GM21390 (cell line): ENCODE measurements at regions not wholly inside any gene's neighbourhood (a gene's known extent, or its start where the extent isn't known, plus 50 kb on each side); places are given as distances from the start of the nearest gene placed in this dataset.

Source experiments
- ATAC-seq: cut with Tn5 transposase; IDR thresholded peaks from one replicate; pipeline ENCODE4 v1.9.1; 2021; ENCODE audit not compliant: unreplicated experiment

DNA sequence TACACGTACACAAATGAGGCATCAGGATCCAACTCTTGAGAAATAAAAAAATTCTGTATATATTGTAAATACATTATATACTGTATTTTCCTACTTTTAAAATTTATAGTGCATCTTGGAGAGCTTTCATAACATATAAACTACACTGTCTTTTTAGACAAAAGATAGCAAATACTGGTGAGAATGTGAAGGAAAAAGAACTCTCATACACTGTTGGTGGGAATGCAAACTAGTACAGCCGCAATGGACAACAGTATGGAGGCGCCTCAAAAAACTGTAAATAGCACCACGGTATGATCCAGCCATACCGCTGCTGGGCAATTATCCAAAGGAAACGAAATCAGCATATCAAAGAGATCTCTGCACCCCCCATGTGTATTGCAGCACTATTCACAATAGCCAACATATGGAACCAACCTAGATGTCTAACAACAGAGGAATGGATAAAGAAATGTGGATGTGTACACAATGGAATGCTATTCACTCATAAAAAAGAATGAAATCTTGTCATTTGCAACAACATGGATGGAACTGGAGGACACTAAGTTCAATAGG lies 292.4 kb downstream of the EFNB2 start:
- ATAC-seq, result no peak

DNA sequence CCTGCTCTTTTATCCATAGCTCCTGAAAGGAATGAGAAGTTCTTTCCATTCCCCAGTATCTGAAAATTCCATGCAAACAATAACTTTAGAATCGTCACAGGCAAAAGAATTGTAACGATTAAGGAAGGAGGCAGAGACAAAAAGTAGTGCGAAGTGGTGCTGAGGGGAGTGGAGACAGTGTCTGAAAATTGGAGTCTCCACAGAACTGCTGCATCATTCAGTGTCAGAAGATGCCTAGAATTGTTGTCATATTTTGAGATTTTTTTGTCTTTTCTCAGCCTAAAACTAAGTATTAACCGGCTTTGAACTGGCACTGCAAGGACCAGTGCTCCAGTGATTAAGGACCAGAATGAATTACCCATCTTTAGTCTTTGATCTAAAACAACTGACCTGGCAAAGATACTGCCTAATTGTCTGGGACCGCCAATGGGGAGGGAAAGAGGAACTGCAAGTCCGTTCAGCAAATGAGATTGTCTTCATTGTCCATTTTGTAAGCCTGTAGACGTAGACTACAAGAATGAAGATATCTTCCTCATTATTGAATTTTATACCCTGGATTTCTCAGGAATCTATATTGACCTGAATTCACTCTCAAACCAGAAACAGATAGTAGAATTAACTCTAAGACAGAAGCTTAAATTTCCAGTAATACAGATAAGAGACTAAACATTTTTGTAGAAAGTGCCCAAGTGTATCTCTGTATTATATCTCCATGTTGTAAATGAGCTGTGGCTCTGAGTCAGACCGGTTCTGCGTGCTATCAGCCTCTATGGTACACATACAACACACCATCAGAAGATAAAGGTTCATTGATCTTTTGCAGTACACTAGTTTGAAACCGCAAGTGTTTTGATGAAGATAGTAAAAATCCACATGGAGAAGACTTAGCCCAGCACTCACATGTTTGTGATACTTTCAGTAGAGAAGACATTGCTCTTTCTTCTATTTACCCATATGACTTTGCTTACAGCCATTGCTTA lies 293.2 kb downstream of the EFNB2 start:
- ATAC-seq, result no peak

DNA sequence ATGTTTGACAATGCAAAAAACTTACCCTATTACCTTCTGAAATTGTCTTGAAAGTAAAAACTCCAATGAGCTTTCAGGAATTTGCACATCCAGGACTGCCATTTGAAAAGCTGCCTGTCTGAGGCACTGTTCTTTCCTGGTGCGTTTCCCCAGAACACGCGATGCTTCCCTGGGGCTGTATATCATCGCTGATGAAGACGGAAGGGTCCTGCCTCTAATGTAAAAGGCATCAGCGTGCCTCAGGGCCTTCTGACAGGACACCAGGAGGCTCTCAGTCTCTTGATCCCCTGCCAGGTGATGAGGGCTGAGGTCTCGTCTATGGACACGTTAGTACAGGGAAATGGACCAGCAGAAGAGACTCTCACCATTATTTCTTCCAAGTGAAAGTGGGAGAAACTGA lies 296.8 kb downstream of the EFNB2 start:
- ATAC-seq, result no peak

DNA sequence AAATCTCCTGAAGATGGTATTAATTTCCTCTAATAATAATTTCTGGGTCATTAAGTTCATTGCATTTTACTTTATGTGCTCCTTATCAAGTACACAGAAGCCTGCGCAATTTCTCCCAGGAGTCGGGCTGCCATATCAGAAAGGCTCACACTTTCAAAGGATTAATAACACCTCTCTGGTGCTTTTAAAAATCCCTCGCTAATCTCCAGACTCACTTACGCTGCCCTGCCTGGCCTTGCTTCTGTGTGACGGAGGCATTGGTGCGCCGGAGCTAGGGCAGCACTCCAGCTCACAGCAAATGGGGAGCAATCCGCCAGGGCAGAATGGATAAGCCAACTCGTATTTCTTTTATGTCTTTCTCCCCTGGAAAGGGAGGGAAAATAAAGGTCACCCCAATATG lies 300.8 kb downstream of the EFNB2 start:
- ATAC-seq, result no peak

DNA sequence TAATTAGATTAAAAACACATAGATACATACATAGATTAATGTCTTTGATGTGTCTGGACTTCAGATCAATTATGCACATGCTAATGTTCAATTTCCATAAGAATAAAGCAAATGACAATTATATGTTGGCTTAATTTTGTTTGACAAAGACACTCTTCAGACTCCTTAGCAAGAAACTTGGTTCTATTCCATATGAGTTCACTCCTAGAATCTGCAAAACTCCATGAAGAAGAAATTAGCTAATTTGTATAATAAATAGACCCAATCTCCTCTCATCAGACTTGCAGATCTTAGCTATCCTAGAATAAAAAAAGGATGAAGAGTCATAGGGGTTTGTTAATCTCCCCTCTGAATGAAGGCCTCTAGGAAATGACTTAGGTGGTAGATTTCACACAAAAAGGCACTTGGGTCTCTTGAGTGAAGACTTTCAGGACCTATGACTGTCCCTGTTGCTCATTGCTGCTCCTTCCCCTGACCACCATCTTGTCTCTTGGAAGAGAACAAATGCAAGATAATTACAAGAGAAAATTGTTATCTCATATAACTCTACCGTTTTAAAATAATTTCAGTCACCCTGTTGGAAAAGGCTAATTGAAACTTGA lies 302.2 kb downstream of the EFNB2 start:
- no peak for ATAC-seq

DNA sequence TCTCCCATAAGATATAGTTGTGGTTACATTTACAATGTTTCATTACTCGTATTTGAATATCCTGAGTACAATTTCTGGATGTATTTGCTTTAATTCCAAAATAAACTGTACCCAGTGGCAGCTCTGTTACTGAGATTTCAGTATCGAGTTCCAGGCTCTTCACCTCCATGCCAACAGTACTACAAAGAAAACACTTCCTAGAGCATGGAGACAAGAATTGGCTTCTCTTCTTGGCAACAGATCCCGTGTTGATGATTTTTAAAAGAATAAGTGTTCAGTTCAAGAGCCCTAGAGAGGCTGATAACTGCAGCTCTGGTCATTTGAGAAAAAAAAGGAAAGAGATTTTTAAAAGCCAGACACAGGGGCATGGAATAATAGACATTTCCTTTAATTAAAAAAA lies 302.8 kb downstream of the EFNB2 start:
- ATAC-seq, result no peak

DNA sequence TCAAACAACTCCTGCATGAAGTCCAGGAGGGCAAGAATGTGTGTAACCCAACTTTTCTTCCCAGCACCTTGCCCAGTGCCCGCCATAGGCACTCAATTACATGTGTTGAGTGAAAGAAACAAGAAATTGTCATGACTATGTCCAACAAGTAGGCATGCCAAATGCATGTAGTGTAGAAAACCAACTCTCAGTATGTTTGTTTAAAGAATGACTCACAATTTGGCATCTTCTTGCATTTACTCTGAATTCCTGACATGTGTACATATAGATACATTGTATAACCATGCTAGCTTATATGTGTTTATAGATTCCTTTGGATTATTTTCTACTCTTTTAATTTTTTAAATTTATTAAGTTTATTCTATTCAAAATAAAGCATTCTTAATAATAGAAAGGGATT lies 305.0 kb downstream of the EFNB2 start:
- no peak for ATAC-seq

DNA sequence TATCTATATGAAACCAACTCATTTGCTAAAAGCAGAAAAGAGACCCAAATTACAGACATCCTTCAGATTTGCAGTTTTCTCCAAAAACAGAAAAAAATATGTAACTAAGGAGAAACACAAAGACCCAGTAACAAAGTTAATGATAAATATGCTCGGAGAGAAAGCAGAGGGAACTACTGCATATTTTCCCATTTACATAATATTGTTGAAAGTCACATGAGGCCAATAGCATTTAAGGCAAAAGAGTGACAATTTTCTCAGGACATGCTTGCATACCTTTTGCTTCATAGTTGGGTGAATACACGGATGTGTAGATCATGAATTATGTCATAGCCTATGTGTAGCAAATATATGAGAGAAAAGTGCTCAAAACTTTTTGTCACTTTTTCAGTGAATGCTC lies 310.3 kb downstream of the EFNB2 start:
- no peak for ATAC-seq

DNA sequence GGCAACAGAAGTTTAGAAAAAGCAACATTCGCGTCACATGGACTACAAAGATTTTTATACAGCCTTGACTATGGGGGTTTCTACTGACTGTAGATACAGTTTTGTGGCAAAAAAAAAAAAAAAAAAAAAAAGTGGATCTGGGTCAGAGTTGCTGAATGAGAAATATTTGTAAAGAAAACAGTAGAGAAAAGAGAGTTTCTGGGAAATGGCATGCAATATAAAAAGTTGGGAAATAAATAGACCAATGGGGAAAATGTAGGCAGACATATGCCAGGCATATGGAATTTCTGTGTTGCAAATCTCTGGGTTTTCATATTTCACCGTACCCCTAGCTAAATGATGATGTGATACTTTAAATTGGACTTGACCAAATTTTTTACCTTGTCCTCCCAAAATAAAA lies 315.3 kb downstream of the EFNB2 start:
- no peak for ATAC-seq

DNA sequence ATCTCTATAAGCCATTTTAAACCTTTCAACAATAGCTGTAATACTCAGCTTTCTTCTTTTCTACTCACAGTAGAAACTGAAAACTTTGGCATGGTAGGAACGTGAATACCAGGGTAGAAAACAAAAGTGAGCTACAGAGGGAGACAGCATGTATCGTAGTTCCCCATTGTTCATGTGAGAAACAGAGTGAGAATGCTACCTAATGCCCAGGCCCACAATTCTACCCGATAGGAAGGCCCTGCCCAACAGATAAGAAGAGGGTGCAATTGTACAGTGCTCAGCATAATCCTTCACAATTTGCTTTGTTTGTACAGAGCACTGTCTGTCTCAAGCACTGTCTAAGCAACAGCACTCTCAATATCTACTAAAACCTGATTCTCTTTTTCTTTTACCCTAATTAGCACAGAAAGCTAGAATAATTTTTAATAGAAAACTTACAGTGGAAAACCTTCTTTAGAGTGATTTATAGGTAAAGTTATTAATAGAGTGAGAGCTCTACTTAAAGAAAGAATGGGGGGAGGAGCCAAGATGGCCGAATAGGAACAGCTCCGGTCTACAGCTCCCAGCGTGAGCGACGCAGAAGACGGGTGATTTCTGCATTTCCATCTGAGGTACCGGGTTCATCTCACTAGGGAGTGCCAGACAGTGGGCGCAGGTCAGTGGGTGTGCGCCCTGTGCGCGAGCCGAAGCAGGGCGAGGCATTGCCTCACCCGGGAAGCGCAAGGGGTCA lies 322.3 kb downstream of the EFNB2 start:
- no peak for ATAC-seq

DNA sequence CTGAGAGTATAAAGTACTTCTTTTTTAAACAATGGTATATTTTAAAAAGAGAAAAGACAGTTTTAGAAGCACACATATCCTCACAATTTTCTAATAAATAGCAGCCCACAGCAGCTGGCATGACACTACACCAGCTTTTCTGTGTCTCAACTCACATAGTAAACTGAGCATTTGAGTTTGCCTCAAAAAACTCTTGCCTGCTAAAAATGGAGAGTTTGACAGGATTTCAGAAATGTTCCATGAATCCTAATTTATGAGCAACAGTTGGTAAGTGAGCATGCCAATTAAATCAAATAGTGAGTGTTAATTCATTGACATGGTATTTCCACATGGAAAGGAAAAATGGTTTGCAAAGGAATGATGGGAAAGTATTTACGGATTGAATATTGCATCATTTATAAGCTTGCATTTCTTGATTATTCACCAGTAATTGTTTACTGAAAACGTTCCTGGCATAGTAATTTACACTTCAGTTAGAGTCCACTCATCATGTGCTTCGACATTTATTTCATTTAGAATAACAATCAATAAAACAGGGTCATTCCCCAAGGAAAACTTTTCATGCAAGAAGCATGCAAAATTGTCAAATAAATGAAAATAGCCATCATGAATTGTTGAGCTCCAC lies 323.0 kb downstream of the EFNB2 start:
- ATAC-seq, result no peak

DNA sequence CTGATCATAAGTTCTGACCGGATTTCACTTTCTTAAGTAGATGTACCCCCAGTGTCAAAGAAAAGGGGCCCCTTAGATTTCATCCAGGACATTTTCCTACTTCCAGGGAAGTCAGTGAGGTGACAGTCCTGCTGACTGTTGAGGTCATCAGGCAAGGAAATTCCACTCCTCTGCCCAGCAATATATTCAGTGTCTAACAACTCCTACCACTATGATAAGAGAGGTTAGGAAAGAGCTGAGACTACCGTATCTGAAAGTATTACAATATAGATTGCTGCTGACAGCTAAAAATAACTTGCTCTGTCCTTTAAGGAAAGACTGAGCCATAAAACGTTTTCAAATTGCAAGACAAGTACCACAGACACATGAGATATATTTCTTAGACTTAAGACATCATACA lies 325.1 kb downstream of the EFNB2 start:
- ATAC-seq, result no peak

DNA sequence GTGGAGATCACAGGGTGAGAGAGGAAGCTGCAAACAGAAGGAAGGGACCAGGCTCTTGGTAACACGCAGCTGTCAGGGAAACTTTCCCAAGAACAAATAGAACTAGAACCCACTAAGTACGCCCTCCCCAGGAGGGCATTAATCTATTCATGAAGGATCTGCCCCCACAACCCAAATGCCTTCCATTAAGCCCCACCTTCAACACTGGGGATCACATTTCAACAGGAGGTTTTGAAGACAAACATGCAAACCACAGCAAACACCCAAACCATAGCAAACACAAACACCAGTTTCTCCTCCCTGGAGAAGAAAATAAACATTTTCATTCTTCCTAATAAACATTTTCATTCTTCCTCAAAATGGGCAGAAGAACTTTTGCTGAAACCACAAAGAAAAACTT lies 329.6 kb downstream of the EFNB2 start:
- ATAC-seq, result no peak

DNA sequence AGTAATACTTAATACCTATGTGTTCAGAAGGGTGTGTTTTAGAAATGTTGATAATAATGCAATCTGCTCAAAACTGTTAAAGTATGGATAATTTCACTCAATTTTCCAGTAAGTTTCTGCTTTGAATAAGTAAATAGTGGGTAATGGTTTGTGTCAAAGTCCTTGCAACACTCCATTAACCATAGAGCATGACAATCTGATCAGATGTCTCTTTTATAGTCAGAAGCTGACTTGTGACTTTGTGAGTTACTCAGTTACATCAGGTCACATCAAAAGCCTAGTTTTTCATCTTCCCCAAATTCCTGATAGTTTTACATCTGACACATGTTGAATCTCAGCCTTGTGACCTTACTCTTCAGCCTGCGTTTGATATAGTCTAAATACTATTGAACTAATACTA lies 338.0 kb downstream of the EFNB2 start:
- no peak for ATAC-seq

DNA sequence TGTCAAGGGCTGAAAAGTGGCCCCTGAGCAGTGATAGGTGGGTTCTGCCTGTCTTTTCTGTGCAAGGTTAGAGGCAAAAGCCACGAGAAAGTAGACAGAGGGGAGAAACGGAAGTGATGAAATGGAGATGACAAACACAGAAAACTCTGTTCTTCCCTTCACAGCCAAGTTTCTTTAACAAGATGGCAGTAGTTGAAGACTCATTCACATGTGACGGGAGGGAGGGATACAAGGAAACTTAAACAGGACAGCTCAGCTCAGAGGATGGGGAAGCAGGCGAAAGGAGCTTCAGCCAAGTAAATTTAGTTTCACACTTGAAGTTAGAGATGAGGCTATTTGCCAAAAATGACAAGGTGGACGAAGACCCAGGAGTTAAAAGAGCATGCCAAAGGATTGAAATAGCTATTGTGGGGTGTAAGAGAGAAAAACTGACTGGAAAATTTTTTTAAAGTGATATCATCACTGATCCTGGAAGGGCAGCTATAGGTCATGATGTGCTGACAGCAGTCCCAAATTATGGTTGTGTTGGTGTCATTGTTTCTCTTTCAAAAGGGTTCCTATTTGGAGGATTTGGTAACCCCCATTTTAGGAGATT lies 347.9 kb downstream of the EFNB2 start:
- no peak for ATAC-seq

DNA sequence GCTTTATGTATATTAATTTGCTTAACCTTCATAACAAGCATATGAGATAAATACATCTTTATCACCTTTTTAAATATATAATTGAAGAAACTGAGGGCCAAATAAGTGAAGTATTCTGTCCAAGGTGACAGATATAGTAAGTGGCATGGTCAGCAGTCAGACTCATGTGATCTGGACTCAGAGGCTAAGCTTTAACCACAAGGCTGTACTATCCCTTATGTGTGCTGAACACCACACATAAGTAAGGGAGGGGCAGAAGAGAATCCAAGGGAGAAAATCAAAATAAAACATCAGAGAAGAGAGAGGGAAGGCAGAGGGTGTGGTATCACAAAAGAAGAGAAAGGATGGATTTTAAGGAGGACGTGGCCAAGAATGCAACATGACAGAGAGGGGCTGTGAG lies 348.4 kb downstream of the EFNB2 start:
- ATAC-seq, result no peak

DNA sequence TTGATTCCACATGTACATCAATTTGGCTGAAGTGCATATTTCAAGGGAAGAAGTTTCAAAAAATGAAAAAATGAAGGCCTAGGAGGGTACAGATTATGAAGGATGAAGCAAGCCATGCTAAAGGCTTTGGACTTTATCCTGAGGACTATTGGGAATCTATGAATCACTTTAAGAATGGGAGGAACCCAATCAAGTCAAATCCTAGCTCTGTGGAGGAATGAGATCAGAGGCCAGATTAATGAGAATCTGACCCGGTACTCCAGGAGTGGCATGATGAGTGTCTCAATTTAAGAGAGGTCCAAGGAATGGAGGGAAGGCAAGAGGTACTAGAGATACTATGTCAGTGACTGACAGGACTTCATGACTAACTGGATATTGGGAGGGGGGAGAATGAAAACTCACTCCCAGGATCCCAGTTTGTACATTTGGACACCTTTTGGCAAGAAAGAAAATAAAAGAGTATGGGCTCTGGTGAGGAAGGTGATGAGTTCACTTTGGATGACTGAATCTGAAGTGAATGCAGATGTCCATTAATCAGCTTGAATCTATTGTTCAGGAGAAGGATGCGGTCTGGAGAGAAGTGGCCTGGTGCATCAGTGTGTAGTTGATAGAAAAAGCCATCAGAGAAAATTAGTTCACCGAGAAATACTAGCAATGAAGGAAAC lies 349.0 kb downstream of the EFNB2 start:
- ATAC-seq, result no peak

DNA sequence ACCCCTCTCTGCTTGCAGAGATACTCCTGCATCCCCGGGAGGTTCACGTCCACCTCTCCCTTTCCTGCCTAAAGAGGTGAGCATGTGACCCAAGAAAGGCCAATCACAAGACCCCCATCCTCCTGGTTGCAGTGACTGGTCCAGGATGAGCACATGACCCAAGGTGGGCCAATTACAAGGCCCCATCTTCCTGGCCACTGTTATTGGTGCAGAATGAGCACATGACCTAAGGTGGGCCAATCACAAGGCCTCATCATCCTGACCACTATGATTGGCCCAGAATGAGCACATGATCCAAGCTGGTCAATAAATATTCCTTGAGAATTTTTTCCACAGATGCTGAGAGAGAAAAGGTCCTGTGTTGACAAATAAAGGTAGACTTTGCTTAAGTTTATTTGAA lies 350.7 kb downstream of the EFNB2 start:
- no peak for ATAC-seq

DNA sequence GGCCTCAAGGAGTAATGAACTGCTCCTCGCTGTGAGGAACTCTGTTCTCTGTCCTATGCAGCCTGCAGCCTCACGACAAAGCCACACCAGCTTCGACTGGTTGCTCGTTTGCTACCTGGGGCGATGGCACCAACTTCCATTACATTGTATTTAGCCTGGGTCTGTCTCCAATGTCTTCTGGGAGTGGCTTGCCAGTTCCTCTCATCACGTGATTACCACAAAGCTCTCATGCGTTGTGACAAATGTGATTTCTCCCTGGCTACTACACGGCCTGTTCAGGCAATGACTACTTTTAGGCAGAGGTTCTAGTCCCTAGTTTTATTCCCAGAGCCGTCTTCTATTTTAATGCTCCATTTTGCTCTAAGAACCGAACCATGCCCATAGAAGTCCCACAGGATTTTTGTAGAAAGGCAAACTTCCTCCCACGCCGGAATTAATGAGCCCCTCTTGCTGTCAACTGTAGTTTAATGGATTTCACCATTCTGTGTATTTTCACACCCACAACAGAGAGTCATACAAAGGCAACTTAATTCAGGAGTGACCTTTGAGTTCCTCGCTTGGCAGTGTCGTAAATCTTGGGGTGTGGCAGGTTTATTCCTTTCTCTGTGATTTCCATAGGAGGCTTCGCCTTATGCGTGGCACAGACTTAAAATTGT lies 351.9 kb downstream of the EFNB2 start:
- no peak for ATAC-seq

DNA sequence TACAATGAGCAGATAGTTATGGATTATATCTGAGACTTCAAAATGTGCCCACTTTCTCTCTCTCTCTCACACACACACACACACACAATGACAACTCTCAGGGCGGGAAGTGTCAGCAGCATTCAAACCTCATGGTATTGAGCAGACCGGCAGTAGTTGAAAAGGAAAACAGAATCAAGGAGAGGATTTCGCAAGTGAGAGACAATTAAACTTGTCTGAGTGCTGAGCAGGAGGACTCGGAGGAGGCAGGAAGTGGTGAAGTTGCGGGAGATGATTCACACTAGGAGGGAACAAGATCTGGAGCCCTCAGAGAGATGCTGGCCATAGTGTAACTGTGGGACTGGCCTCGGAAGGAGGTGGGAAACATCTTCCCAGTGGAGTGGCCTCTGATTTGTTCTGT lies 353.1 kb downstream of the EFNB2 start:
- no peak for ATAC-seq
